ENCODE measurements at regions not wholly inside any gene's neighbourhood (a gene's known extent, or its start where the extent isn't known, plus 50 kb on each side); places are given as distances from the start of the nearest gene placed in this dataset.

GRCh38 chr6:165791306-165791705 lies 128.3 kb upstream of the PDE10A start:
- TF ChIP-seq, protein P1, sequence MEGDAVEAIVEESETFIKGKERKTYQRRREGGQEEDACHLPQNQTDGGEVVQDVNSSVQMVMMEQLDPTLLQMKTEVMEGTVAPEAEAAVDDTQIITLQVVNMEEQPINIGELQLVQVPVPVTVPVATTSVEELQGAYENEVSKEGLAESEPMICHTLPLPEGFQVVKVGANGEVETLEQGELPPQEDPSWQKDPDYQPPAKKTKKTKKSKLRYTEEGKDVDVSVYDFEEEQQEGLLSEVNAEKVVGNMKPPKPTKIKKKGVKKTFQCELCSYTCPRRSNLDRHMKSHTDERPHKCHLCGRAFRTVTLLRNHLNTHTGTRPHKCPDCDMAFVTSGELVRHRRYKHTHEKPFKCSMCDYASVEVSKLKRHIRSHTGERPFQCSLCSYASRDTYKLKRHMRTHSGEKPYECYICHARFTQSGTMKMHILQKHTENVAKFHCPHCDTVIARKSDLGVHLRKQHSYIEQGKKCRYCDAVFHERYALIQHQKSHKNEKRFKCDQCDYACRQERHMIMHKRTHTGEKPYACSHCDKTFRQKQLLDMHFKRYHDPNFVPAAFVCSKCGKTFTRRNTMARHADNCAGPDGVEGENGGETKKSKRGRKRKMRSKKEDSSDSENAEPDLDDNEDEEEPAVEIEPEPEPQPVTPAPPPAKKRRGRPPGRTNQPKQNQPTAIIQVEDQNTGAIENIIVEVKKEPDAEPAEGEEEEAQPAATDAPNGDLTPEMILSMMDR (IDR thresholded peaks at IDR 0.05): no peak
- no peak for TF ChIP-seq ZFX (IDR thresholded peaks at IDR 0.05; ENCODE audit: borderline replicate concordance)
